Spleen (tissue), 11 donors: ENCODE measurements at regions not wholly inside any gene's neighbourhood (a gene's known extent, or its start where the extent isn't known, plus 50 kb on each side); places are given as distances from the start of the nearest gene placed in this dataset.

Source experiments
- DNase-seq: peaks from one replicate; pipeline ENCODE4 v3.0.0-alpha.2; 2020
- H3K27ac ChIP-seq, 8 donors: fragments of 200-600 bp; sonication (generic) in 7 of 8; 1 replicate in 4 of 8; 2 replicates in 4 of 8; pipeline versions ENCODE4 v1.5.0 to v1.8.0; 2016 to 2021; ENCODE audit warnings: inconsistent platforms in 4 of 8, mild to moderate bottlenecking in 4 of 8, moderate library complexity in 1 of 8
- H3K27me3 ChIP-seq, 7 donors: fragments of 200-600 bp; sonication (generic) in 6 of 7; replicated peaks in 1 of 7; 1 replicate in 4 of 7; 2 replicates in 3 of 7; pipeline versions ENCODE4 v1.5.0 to v1.8.0; 2016 to 2021; ENCODE audit warnings: inconsistent platforms in 3 of 7, mild to moderate bottlenecking in 1 of 7
- H3K36me3 ChIP-seq, 6 donors: fragments of 200-600 bp; sonication (generic) in 5 of 6; 1 replicate in 4 of 6; 2 replicates in 2 of 6; pipeline versions ENCODE4 v1.5.0 to v1.8.0; 2016 to 2021; ENCODE audit warnings: inconsistent platforms in 2 of 6
- H3K4me1 ChIP-seq, 6 donors: fragments of 200-600 bp; sonication (generic) in 5 of 6; 1 replicate in 3 of 6; 2 replicates in 3 of 6; pipeline versions ENCODE4 v1.5.0 to v1.8.0; 2016 to 2021; ENCODE audit warnings: inconsistent platforms in 3 of 6
- H3K4me3 ChIP-seq, 8 donors: fragments of 200-600 bp; sonication (generic) in 7 of 8; 1 replicate in 4 of 8; 2 replicates in 4 of 8; pipeline versions ENCODE4 v1.5.0 to v1.8.0; 2016 to 2021; ENCODE audit warnings: inconsistent platforms in 4 of 8, mild to moderate bottlenecking in 4 of 8, moderate library complexity in 2 of 8
- H3K9me3 ChIP-seq, 8 donors: fragments of 200-600 bp; sonication (generic) in 7 of 8; 1 replicate in 4 of 8; 2 replicates in 4 of 8; pipeline versions ENCODE4 v1.5.0 to v1.8.0; 2016 to 2021; ENCODE audit warnings: inconsistent platforms in 4 of 8
- CTCF ChIP-seq, 11 experiments: fragments of 200-600 bp in 7 of 11; fragments of 450-650 bp in 4 of 11; sonication (generic) in 4 of 11; IDR thresholded peaks in 8 of 11; conservative IDR thresholded peaks in 3 of 11; 1 replicate in 7 of 11; 2 replicates in 4 of 11; pipeline versions ENCODE4 v1.4.0 to v1.8.0; 2016 to 2021; ENCODE audit warnings: antibody characterized with exemption in 11 of 11, inconsistent platforms in 4 of 11, mild to moderate bottlenecking in 1 of 11
- POLR2A ChIP-seq, 3 donors: fragments of 450-650 bp; IDR thresholded peaks; one replicate each; pipeline ENCODE4 v1.5.1; 2017; ENCODE audit warnings: antibody characterized with exemption in 3 of 3, mild to moderate bottlenecking in 1 of 3
- POLR2AphosphoS5 ChIP-seq, 3 donors: sonication (generic); formaldehyde crosslinking; IDR thresholded peaks; one replicate each; pipeline ENCODE4 v1.5.1; 2017; ENCODE audit warnings: antibody characterized with exemption in 3 of 3
- WGBS, 5 donors: extraction: QIAGEN DNeasy Blood & Tissue Kit in 3 of 5; methylation state at CpG; one replicate each; pipeline versions ENCODE4 v1.1.5 to v1.1.7; 2013 to 2018; 5-methylcytosine and 5-hydroxymethylcytosine counted together
- intact Hi-C: fragments of 100-400 bp; cut with DNase I; formaldehyde crosslinking; loops from one replicate; pipeline ENCODE4 v1.15.0; 2023; ENCODE audit warnings: low total_unique reads
- donor health status: healthy with polysubstance abuse.
- donor health status: DM: no; HTN: no; CAD: no; lungs with moderate emphysema.
- donor health status: DM: no; HTN: no; CAD: no.
- donor health status: Bipolar disorder and iron deficiency.
- donor health status: healthy.
- donor health status: DM: no; HTN: no; CAD: no.
- donor health status: DM: yes; HTN: yes; CAD: no.

GRCh38 chr12:60415351-60415750 is 819.5 kb downstream of the SLC16A7 start:
- H3K36me3 ChIP-seq = no peaks in the 10 kb centered on the region
- TF ChIP-seq CTCF (IDR thresholded peaks at IDR 0.05 in 8 of 11, conservative IDR thresholded peaks at IDR 0.05 in 3 of 11) (no peak), POLR2AphosphoS5 (IDR thresholded peaks at IDR 0.05) (no peak), POLR2A (IDR thresholded peaks at IDR 0.05) (no peak)
- no peaks in the 10 kb centered on the region for H3K27me3 ChIP-seq
- WGBS, 5 donors = 87 to 100% (median 91%) methylated on average over 1 of the region's 1 CpG
- intact Hi-C loops = no loop called here
- DNase-seq = no peak
- H3K9me3 ChIP-seq = peaks cover 0 to 55% (median 28%) of the 10 kb centered on the region in 8 donors
- H3K4me3 ChIP-seq = no peak overlapping the region
- no peaks in the 10 kb centered on the region for H3K4me1 ChIP-seq
- no peak overlapping the region for H3K27ac ChIP-seq

GRCh38 chr12:60419986-60420385 is 824.2 kb downstream of the SLC16A7 start:
- TF ChIP-seq CTCF (IDR thresholded peaks at IDR 0.05 in 8 of 11, conservative IDR thresholded peaks at IDR 0.05 in 3 of 11) (no peak), POLR2A (IDR thresholded peaks at IDR 0.05) (no peak), POLR2AphosphoS5 (IDR thresholded peaks at IDR 0.05) (no peak)
- H3K9me3 ChIP-seq = peaks cover 0 to 52% (median 33%) of the 10 kb centered on the region in 8 donors
- no peaks in the 10 kb centered on the region for H3K27me3 ChIP-seq
- H3K36me3 ChIP-seq = no peaks in the 10 kb centered on the region
- no peak overlapping the region for H3K4me3 ChIP-seq
- intact Hi-C loops = no loop called here
- DNase-seq = no peak
- no peak overlapping the region for H3K27ac ChIP-seq
- 42 to 81% (median 70%) methylated on average over 2 of the region's 2 CpGs for WGBS, 5 donors
- H3K4me1 ChIP-seq = no peaks in the 10 kb centered on the region

GRCh38 chr12:60421741-60422140 is 825.9 kb downstream of the SLC16A7 start:
- Histone ChIP-seq H3K9me3 (peaks cover 0 to 34% (median 16%) of the 10 kb centered on the region in 8 donors), H3K27me3 (no peaks in the 10 kb centered on the region), H3K4me1 (no peaks in the 10 kb centered on the region), H3K4me3 (no peak overlapping the region), H3K36me3 (no peaks in the 10 kb centered on the region), H3K27ac (no peak overlapping the region)
- 86 to 98% (median 90%) methylated on average over 1 of the region's 1 CpG for whole genome bisulfite sequencing, 5 donors
- intact Hi-C loops = no loop called here
- TF ChIP-seq POLR2A (IDR thresholded peaks at IDR 0.05) (no peak), POLR2AphosphoS5 (IDR thresholded peaks at IDR 0.05) (no peak), CTCF (IDR thresholded peaks at IDR 0.05 in 8 of 11, conservative IDR thresholded peaks at IDR 0.05 in 3 of 11) (no peak)
- DNase-seq = no peak

GRCh38 chr12:60437297-60437696 is 841.5 kb downstream of the SLC16A7 start:
- Histone ChIP-seq H3K36me3 (no peaks in the 10 kb centered on the region), H3K4me3 (no peak overlapping the region), H3K4me1 (no peaks in the 10 kb centered on the region), H3K27me3 (no peaks in the 10 kb centered on the region), H3K9me3 (peaks cover 0 to 47% (median 12%) of the 10 kb centered on the region in 8 donors), H3K27ac (peak overlapping the region; percentile 38 to 79 (median 70))
- TF ChIP-seq POLR2A (IDR thresholded peaks at IDR 0.05) = no peak
- no peak for TF ChIP-seq CTCF (IDR thresholded peaks at IDR 0.05 in 8 of 11, conservative IDR thresholded peaks at IDR 0.05 in 3 of 11)
- TF ChIP-seq POLR2AphosphoS5 (IDR thresholded peaks at IDR 0.05) = no peak
- no peak for DNase-seq
- WGBS, 5 donors = 60 to 87% (median 80%) methylated on average over 1 of the region's 1 CpG
- intact Hi-C loops = no loop called here
